H1 (cell line): ENCODE measurements at regions not wholly inside any gene's neighbourhood (a gene's known extent, or its start where the extent isn't known, plus 50 kb on each side); places are given as distances from the start of the nearest gene placed in this dataset.

ENCODE experiments used
- CTCF ChIA-PET: fragments of 300-600 bp; sonication (Branson Sonifier 250); formaldehyde crosslinking; loops from one replicate; lab custom pipeline; 2021; ENCODE audit not compliant: partially characterized antibody; lab: Charles Lee
- POLR2A ChIA-PET: fragments of 300-600 bp; sonication (Branson Sonifier 250); formaldehyde crosslinking; loops from one replicate; lab custom pipeline; 2021; ENCODE audit warnings: inconsistent platforms; ENCODE audit not compliant: partially characterized antibody; lab: Charles Lee
- DNase-seq, 2 experiments: peaks; one replicate each; pipeline versions ENCODE4 v3.0.0 to v3.0.0-alpha.2; 2010 to 2022; ENCODE audit warnings: low spot score in 2 of 2, low read depth in 1 of 2, mixed read lengths in 1 of 2
- FAIRE-seq: peaks from 2 replicates; lab custom pipeline; 2011; peaks lifted over from hg19 to GRCh38; lab: Jason Lieb, UNC
- H2AFZ ChIP-seq: 2 replicates; pipeline ENCODE4 v1.8.1; 2012; ENCODE audit warnings: low read length, inconsistent platforms
- H2AK5ac ChIP-seq: 2 replicates; pipeline ENCODE4 v1.6.1; 2013; ENCODE audit warnings: low read depth, low read length
- H2BK120ac ChIP-seq: replicated peaks from 2 replicates; pipeline ENCODE3; 2013; ENCODE audit warnings: low read depth, low read length, inconsistent platforms
- H2BK12ac ChIP-seq: 2 replicates; pipeline ENCODE4 v1.6.1; 2013; ENCODE audit warnings: low read depth, low read length
- H2BK15ac ChIP-seq: 2 replicates; pipeline ENCODE4 v1.6.1; 2013; ENCODE audit warnings: low read length
- H2BK20ac ChIP-seq: 2 replicates; pipeline ENCODE4 v1.6.1; 2013; ENCODE audit warnings: low read length
- H2BK5ac ChIP-seq: 2 replicates; pipeline ENCODE4 v1.6.1; 2013; ENCODE audit warnings: low read depth, low read length
- H3K14ac ChIP-seq: 2 replicates; pipeline ENCODE4 v1.6.1; 2013; ENCODE audit warnings: inconsistent platforms; ENCODE audit not compliant: insufficient read length
- H3K18ac ChIP-seq: 2 replicates; pipeline ENCODE4 v1.6.1; 2013; ENCODE audit warnings: low read length; ENCODE audit errors: extremely low read depth
- H3K23ac ChIP-seq: 2 replicates; pipeline ENCODE4 v1.6.1; 2013; ENCODE audit warnings: inconsistent platforms; ENCODE audit not compliant: insufficient read length
- H3K23me2 ChIP-seq: 2 replicates; pipeline ENCODE4 v1.6.1; 2013; ENCODE audit warnings: low read depth, low read length
- H3K27ac ChIP-seq: 2 replicates; pipeline ENCODE4 v1.6.1; 2011; ENCODE audit warnings: low read depth, low read length, inconsistent platforms
- H3K27me3 ChIP-seq, 4 experiments: replicated peaks in 1 of 4; 1 replicate in 1 of 4; 2 replicates in 3 of 4; pipeline versions ENCODE4 v1.6.1 to v1.8.1; 2011 to 2013; ENCODE audit warnings: low read length in 3 of 4, mild to moderate bottlenecking in 3 of 4, inconsistent platforms in 2 of 4, mixed read lengths in 2 of 4, moderate library complexity in 1 of 4; ENCODE audit not compliant: control insufficient read depth in 3 of 4, insufficient read depth in 3 of 4; ENCODE audit errors: extremely low read depth in 1 of 4
- H3K36me3 ChIP-seq, 4 experiments: 2 replicates each; pipeline versions ENCODE4 v1.6.1 to v1.8.1; 2011 to 2013; ENCODE audit warnings: mild to moderate bottlenecking in 4 of 4, low read length in 3 of 4, moderate library complexity in 2 of 4, control low read depth in 1 of 4, inconsistent platforms in 1 of 4; ENCODE audit not compliant: insufficient read depth in 4 of 4, control insufficient read depth in 2 of 4
- H3K4ac ChIP-seq: replicated peaks from 2 replicates; pipeline ENCODE3; 2013; ENCODE audit warnings: low read length, low read depth, mixed read lengths, inconsistent platforms; ENCODE audit not compliant: insufficient read length
- H3K4me1 ChIP-seq, 4 experiments: replicated peaks in 1 of 4; 1 replicate in 1 of 4; 2 replicates in 3 of 4; pipeline versions ENCODE4 v1.6.1 to v1.8.1; 2011 to 2013; ENCODE audit warnings: low read length in 3 of 4, inconsistent platforms in 2 of 4, mixed read lengths in 1 of 4; ENCODE audit not compliant: insufficient read depth in 4 of 4, control insufficient read depth in 3 of 4
- H3K4me2 ChIP-seq, 2 experiments: 2 replicates each; pipeline versions ENCODE4 v1.6.1 to v1.8.1; 2011 to 2013; ENCODE audit warnings: low read depth in 2 of 2, low read length in 2 of 2, control low read depth in 1 of 2, inconsistent platforms in 1 of 2, mild to moderate bottlenecking in 1 of 2; ENCODE audit not compliant: insufficient read depth in 1 of 2
- H3K4me3 ChIP-seq, 4 experiments: fragments of 200-600, 300-600 bp in 1 of 4; sonication (generic), shearing (Covaris generic), sonication (Bioruptor Twin) in 1 of 4; 2 replicates each; pipeline versions ENCODE4 v1.5.1 to v1.8.1; 2011 to 2016; ENCODE audit warnings: low read length in 4 of 4, low read depth in 3 of 4, control low read depth in 2 of 4, inconsistent platforms in 2 of 4, mild to moderate bottlenecking in 2 of 4, mixed read lengths in 1 of 4, moderate library complexity in 1 of 4; ENCODE audit not compliant: insufficient read depth in 2 of 4; ENCODE audit errors: extremely low read depth in 1 of 4
- H3K56ac ChIP-seq: replicated peaks from 2 replicates; pipeline ENCODE3; 2013; ENCODE audit warnings: low read depth, mild to moderate bottlenecking, mixed read lengths, low read length, inconsistent platforms; ENCODE audit not compliant: insufficient read length
- H3K79me1 ChIP-seq: 2 replicates; pipeline ENCODE4 v1.6.1; 2013; ENCODE audit warnings: low read depth, low read length, control low read depth
- H3K79me2 ChIP-seq, 2 experiments: 2 replicates each; pipeline versions ENCODE4 v1.6.1 to v1.8.1; 2012 to 2013; ENCODE audit warnings: low read length in 2 of 2, mild to moderate bottlenecking in 2 of 2, inconsistent platforms in 1 of 2; ENCODE audit not compliant: insufficient read depth in 2 of 2, control insufficient read depth in 1 of 2
- H3K9ac ChIP-seq, 4 experiments: replicated peaks in 1 of 4; 1 replicate in 1 of 4; 2 replicates in 3 of 4; pipeline versions ENCODE4 v1.6.1 to v1.8.1; 2011 to 2013; ENCODE audit warnings: low read depth in 3 of 4, low read length in 3 of 4, control low read depth in 2 of 4, mild to moderate bottlenecking in 2 of 4, moderate library complexity in 2 of 4, inconsistent platforms in 1 of 4; ENCODE audit errors: extremely low read depth in 1 of 4
- H3K9me3 ChIP-seq, 2 experiments: 2 replicates each; pipeline versions ENCODE4 v1.6.1 to v1.8.1; 2012 to 2013; ENCODE audit warnings: mild to moderate bottlenecking in 2 of 2, moderate library complexity in 2 of 2, control low read depth in 1 of 2, inconsistent platforms in 1 of 2, low read depth in 1 of 2, low read length in 1 of 2, mixed read lengths in 1 of 2; ENCODE audit not compliant: insufficient read depth in 2 of 2
- H4K20me1 ChIP-seq, 2 experiments: replicated peaks in 1 of 2; 2 replicates each; pipeline versions ENCODE3 to v1.8.1; 2011 to 2013; ENCODE audit warnings: inconsistent platforms in 2 of 2, low read length in 2 of 2, mild to moderate bottlenecking in 1 of 2; ENCODE audit not compliant: insufficient read depth in 2 of 2, control insufficient read depth in 1 of 2
- H4K5ac ChIP-seq: 2 replicates; pipeline ENCODE4 v1.6.1; 2013; ENCODE audit warnings: low read length, low read depth, mixed read lengths, inconsistent platforms; ENCODE audit not compliant: insufficient read length
- H4K8ac ChIP-seq: 2 replicates; pipeline ENCODE4 v1.8.0; 2013; ENCODE audit warnings: mild to moderate bottlenecking, moderate library complexity, low read length, inconsistent platforms; ENCODE audit not compliant: insufficient read depth; ENCODE audit errors: extremely low read depth
- H4K91ac ChIP-seq: replicated peaks from 2 replicates; pipeline ENCODE3; 2013; ENCODE audit warnings: low read length, mixed read lengths, inconsistent platforms; ENCODE audit not compliant: insufficient read length
- CHD1 ChIP-seq: IDR thresholded peaks from 2 replicates; pipeline ENCODE4 v1.6.1; 2012; ENCODE audit warnings: low read depth, low read length, improper control_type of control experiment
- GTF2F1 ChIP-seq: IDR thresholded peaks from 2 replicates; pipeline ENCODE4 v1.6.1; 2012; ENCODE audit warnings: low read depth, low read length, improper control_type of control experiment, borderline replicate concordance
- MAX ChIP-seq: IDR thresholded peaks from 2 replicates; pipeline ENCODE4 v1.6.1; 2012; ENCODE audit warnings: inconsistent platforms
- PHF8 ChIP-seq: fragments of 200-600 bp; sonication (generic); conservative IDR thresholded peaks from 2 replicates; pipeline ENCODE4 v1.7.1; 2012; ENCODE audit warnings: low read depth, mild to moderate bottlenecking, inconsistent platforms, low read length, moderate library complexity
- TAF7 ChIP-seq: optimal IDR thresholded peaks from 2 replicates; pipeline ENCODE3; 2011; ENCODE audit warnings: low read depth, mild to moderate bottlenecking, inconsistent platforms, low read length, moderate library complexity, borderline replicate concordance
- ZNF274 ChIP-seq: IDR thresholded peaks from 2 replicates; pipeline ENCODE4 v1.7.0; 2012; ENCODE audit warnings: low read length, borderline replicate concordance; ENCODE audit errors: extremely low read depth
- WGBS, 2 experiments: shearing (Covaris generic) in 1 of 2; methylation state at CpG; one replicate each; pipeline versions ENCODE4 v1.1.6 to v1.1.7; 2013 to 2015; ENCODE audit warnings: low lambda C conversion rate in 2 of 2, mixed read lengths in 2 of 2, inconsistent platforms in 1 of 2, low coverage in 1 of 2, missing lambda C conversion rate in 1 of 2; ENCODE audit not compliant: insufficient replicate concordance in 2 of 2, insufficient coverage in 1 of 2, insufficient read length in 1 of 2; ENCODE audit errors: extremely low coverage in 1 of 2, missing lambda C conversion rate in 1 of 2; 5-methylcytosine and 5-hydroxymethylcytosine counted together
- TF ChIP-seq, protein P1 (sequence below): IDR thresholded peaks from 2 replicates; pipeline ENCODE4 v1.6.1; 2011; ENCODE audit warnings: low read length, improper control_type of control experiment

DNA sequence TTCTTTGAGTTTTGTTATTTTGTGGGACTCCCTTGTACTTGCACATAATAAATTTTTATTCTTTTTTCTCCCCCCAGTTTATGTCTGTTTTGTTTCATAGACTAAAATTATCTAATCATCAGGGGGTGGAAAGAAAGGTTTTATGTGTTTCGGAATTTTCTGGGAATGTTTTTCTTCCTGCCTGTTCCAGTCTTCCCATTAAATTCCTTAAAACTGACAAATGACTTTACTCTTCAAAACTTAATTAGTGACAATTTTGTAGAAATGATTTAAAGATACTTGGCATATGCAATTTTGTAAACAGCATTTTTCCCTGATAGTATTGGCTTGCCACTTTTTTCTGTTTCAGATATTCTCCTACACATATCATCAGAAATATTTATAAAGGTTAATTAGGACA is 1813.4 kb downstream of the PCDH9 start:
- POLR2A ChIA-PET, result no interaction called here
- H3K4me1 ChIP-seq, result peaks cover 0 to 2% (median 0%) of the 10 kb centered on the region in 4 experiments; a peak in 1 of 7 replicates
- no peak overlapping the region for H2BK20ac ChIP-seq
- H3K36me3 ChIP-seq, result no peaks in the 10 kb centered on the region
- H3K23ac ChIP-seq, result no peak overlapping the region
- H3K27ac ChIP-seq, result no peak overlapping the region
- CTCF ChIA-PET, result interaction anchor here (1.3 kb wide), 1 partner anchor 153 kb away, joined by 3 read pairs; no protein-coding TSS in a partner anchor
- H3K23me2 ChIP-seq, result no peaks in the 10 kb centered on the region
- no peak overlapping the region for H2AFZ ChIP-seq
- H3K9ac ChIP-seq, result no peak overlapping the region
- H3K27me3 ChIP-seq, result peaks cover 0 to 1% (median 0%) of the 10 kb centered on the region in 4 experiments; a peak in 1 of 7 replicates
- H3K18ac ChIP-seq, result no peak overlapping the region
- no peak overlapping the region for H2BK15ac ChIP-seq
- no peaks in the 10 kb centered on the region for H3K79me2 ChIP-seq
- H3K14ac ChIP-seq, result no peak overlapping the region
- H2AK5ac ChIP-seq, result no peak overlapping the region
- no peak for FAIRE-seq
- no peak overlapping the region for H4K5ac ChIP-seq
- H3K79me1 ChIP-seq, result no peaks in the 10 kb centered on the region
- H3K56ac ChIP-seq, result no peak overlapping the region
- no peak overlapping the region for H4K8ac ChIP-seq
- H3K4ac ChIP-seq, result no peak overlapping the region
- 91% methylated on average over 1 of the region's 1 CpG; no CpG with 5 or more reads in 1 of the 2 experiments for WGBS, 2 experiments
- no peak overlapping the region for H3K4me3 ChIP-seq
- H2BK5ac ChIP-seq, result no peak overlapping the region
- H2BK12ac ChIP-seq, result no peak overlapping the region
- TF ChIP-seq, protein P1, sequence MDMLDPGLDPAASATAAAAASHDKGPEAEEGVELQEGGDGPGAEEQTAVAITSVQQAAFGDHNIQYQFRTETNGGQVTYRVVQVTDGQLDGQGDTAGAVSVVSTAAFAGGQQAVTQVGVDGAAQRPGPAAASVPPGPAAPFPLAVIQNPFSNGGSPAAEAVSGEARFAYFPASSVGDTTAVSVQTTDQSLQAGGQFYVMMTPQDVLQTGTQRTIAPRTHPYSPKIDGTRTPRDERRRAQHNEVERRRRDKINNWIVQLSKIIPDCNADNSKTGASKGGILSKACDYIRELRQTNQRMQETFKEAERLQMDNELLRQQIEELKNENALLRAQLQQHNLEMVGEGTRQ, result no peak
- TF ChIP-seq GTF2F1, result no peak
- TF ChIP-seq PHF8, result no peak
- no peak for TF ChIP-seq ZNF274
- TF ChIP-seq TAF7, result no peak
- no peak for TF ChIP-seq MAX
- TF ChIP-seq CHD1, result no peak
- H4K91ac ChIP-seq, result no peak overlapping the region
- no peak overlapping the region for H3K4me2 ChIP-seq
- H3K9me3 ChIP-seq, result no peaks in the 10 kb centered on the region
- DNase-seq, result no peak
- H4K20me1 ChIP-seq, result no peaks in the 10 kb centered on the region
- H2BK120ac ChIP-seq, result no peak overlapping the region
